AG10803 (cell line): ENCODE measurements at regions not wholly inside any gene's neighbourhood (a gene's known extent, or its start where the extent isn't known, plus 50 kb on each side); places are given as distances from the start of the nearest gene placed in this dataset.

Source experiments
- DNase-seq: peaks from one replicate; pipeline ENCODE4 v3.0.0; 2010; ENCODE audit warnings: low read depth
- H3K4me3 ChIP-seq: 2 replicates; pipeline ENCODE4 v1.5.1; 2011; ENCODE audit warnings: mild to moderate bottlenecking, low read length, control low read depth
- TF ChIP-seq, protein P1 (sequence below): conservative IDR thresholded peaks from 2 replicates; pipeline ENCODE4 v1.5.1; 2011; ENCODE audit warnings: mild to moderate bottlenecking, low read length, control low read depth, inconsistent platforms

- H3K4me3 ChIP-seq: no peak overlapping the region
- no peak for DNase-seq
- TF ChIP-seq, protein P1, sequence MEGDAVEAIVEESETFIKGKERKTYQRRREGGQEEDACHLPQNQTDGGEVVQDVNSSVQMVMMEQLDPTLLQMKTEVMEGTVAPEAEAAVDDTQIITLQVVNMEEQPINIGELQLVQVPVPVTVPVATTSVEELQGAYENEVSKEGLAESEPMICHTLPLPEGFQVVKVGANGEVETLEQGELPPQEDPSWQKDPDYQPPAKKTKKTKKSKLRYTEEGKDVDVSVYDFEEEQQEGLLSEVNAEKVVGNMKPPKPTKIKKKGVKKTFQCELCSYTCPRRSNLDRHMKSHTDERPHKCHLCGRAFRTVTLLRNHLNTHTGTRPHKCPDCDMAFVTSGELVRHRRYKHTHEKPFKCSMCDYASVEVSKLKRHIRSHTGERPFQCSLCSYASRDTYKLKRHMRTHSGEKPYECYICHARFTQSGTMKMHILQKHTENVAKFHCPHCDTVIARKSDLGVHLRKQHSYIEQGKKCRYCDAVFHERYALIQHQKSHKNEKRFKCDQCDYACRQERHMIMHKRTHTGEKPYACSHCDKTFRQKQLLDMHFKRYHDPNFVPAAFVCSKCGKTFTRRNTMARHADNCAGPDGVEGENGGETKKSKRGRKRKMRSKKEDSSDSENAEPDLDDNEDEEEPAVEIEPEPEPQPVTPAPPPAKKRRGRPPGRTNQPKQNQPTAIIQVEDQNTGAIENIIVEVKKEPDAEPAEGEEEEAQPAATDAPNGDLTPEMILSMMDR: no peak
These were observed 1882.6 kb downstream of the PCDH9 start for GRCh38 chr13:65347420-65348030.

GRCh38 chr13:65343898-65344663, 1886.1 kb downstream of the PCDH9 start:
- no peak for DNase-seq
- TF ChIP-seq, protein P1: no peak
- H3K4me3 ChIP-seq: no peak overlapping the region

DNA sequence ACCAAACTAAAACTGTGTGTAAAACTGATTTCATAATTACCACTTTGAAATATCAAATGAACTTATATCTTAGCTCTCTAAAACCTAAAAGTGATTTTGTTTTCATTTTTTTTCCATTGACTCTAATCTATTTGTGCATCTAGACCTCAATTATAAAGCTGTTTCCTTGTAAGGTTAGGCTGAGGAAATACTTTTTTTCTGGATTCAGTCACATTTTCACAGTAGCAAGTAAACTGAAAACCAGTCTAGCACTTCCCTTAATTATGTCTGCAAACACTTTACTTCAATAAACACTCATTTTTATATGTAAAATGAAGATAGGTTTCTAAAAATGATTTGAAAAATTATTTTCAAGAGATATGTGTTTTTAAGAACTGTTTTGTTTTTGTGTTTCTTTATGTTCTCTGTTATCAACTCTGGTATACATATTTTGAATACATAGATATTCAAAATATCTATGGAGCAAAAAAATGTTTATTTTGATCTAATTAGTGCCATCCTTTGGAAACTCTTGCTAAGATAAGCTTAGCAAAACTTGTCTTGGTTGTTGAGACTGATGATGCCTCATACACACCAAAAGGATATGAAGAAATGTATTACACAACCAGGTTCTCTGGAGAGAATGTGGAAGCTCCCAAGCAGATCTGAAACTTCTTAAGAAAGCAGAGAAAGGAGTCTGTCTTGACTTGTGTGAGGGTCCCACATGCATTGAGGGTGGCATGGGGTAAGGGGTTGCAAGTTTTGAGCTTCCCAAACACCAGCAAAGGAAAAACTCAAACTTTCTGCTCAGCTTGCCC, 1887.4 kb downstream of the PCDH9 start:
- TF ChIP-seq, protein P1: no peak
- no peak for DNase-seq
- H3K4me3 ChIP-seq: no peak overlapping the region

GRCh38 chr13:65339241-65339640, 1890.9 kb downstream of the PCDH9 start:
- H3K4me3 ChIP-seq: no peak overlapping the region
- no peak for DNase-seq
- TF ChIP-seq, protein P1: no peak

DNA sequence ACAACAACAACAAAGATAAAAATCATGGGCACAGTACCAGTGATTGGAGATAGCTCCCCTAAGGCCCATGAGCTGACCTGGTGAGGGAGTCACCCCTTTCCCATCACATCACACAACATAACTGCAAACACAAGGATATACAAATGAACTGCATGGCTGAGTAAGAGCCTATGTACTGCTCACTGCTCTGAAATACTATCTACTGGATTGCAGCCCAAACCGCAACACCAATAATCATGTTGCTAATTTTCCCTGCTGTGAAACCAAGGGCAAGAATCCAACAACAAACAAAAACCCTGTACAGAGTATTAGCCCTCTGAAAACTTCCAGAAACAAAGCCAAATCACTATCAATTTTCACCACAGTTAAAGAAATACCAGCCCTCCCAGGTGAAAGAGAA, 1893.2 kb downstream of the PCDH9 start:
- peak; percentile 4 for DNase-seq
- TF ChIP-seq, protein P1: no peak
- H3K4me3 ChIP-seq: no peak overlapping the region

DNA sequence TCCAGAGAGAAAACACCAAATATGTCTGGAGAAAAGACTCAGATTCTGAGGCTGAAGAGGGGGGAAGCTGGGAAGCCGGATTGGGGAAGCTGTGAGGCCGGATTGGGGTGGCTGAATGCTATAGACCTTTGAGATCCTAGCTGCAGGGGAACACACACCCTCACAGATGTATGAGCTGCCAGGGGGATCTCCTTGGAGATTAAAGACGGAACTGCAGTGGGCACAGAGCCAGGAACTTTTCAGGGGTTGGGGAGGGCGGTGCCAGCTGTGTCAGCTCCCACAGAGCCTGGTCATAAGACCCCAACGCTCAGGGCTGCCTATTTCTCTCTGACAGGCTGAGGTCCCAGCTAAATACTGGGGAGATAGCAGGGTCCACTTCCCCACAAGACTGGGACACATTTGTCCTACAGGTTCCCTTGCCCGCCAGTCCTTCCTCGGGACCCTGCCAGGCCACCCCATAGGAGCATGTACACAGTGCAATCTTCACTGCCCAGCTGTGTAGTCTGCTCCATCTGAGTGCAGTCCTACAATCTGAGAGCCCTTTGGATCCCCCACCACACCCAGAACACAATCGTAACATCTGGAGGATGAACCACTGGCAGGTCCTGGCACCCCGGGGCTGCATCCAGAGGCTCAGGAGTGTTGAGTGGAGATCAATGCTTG, 1893.9 kb downstream of the PCDH9 start:
- no peak overlapping the region for H3K4me3 ChIP-seq
- no peak for DNase-seq
- TF ChIP-seq, protein P1: no peak
